ENCODE measurements at regions not wholly inside any gene's neighbourhood (a gene's known extent, or its start where the extent isn't known, plus 50 kb on each side); places are given as distances from the start of the nearest gene placed in this dataset.

- no peak overlapping the region for H3K4me3 ChIP-seq (ENCODE audit: low read length in 2 of 2)
- DNase-seq (ENCODE audit: low read depth in 6 of 9, low spot score in 9 of 9), result no peak
- H3K4me1 ChIP-seq (ENCODE audit: control insufficient read depth in 2 of 2, insufficient read depth in 2 of 2, low read length in 2 of 2), result peaks cover 0 to 5% of the 10 kb centered on the region in 2 donors
- no peak overlapping the region for H3K27ac ChIP-seq (ENCODE audit: low read depth in 1 of 2, low read length in 1 of 2)
- H3K27me3 ChIP-seq (ENCODE audit: control insufficient read depth in 2 of 2, insufficient read depth in 1 of 2, low read length in 1 of 2), result no peaks in the 10 kb centered on the region
- no peaks in the 10 kb centered on the region for H3K36me3 ChIP-seq (ENCODE audit: control insufficient read depth in 2 of 2, insufficient read depth in 2 of 2, low read length in 1 of 2)
- no peaks in the 10 kb centered on the region for H3K9me3 ChIP-seq (ENCODE audit: control insufficient read depth in 2 of 2, insufficient read depth in 1 of 2, low read length in 1 of 2)
Measured at GRCh38 chr6:138678168-138678567, 95.4 kb upstream of the CCDC28A start.

- H3K4me3 ChIP-seq (ENCODE audit: low read length in 2 of 2), result no peak overlapping the region
Measured at GRCh38 chr6:138680085-138680484, 93.5 kb upstream of the CCDC28A start.

GRCh38 chr6:138681627-138682026 is 91.9 kb upstream of the CCDC28A start:
- 77% methylated on average over 4 of the region's 4 CpGs for WGBS
- Histone ChIP-seq H3K36me3 (ENCODE audit: control insufficient read depth in 2 of 2, insufficient read depth in 2 of 2, low read length in 1 of 2) (no peaks in the 10 kb centered on the region), H3K27me3 (ENCODE audit: control insufficient read depth in 2 of 2, insufficient read depth in 1 of 2, low read length in 1 of 2) (no peaks in the 10 kb centered on the region), H3K4me1 (ENCODE audit: control insufficient read depth in 2 of 2, insufficient read depth in 2 of 2, low read length in 2 of 2) (peaks cover 0 to 5% of the 10 kb centered on the region in 2 donors), H3K9me3 (ENCODE audit: control insufficient read depth in 2 of 2, insufficient read depth in 1 of 2, low read length in 1 of 2) (no peaks in the 10 kb centered on the region), H3K27ac (ENCODE audit: low read depth in 1 of 2, low read length in 1 of 2) (no peak overlapping the region), H3K4me3 (ENCODE audit: low read length in 2 of 2) (no peak overlapping the region)
- DNase-seq (ENCODE audit: low read depth in 6 of 9, low spot score in 9 of 9), result no peak

More at GRCh38 chr6:138680085-138680484, 93.5 kb upstream of the CCDC28A start:
- H3K27me3 ChIP-seq (ENCODE audit: control insufficient read depth in 2 of 2, insufficient read depth in 1 of 2, low read length in 1 of 2), result no peaks in the 10 kb centered on the region
- no peak overlapping the region for H3K27ac ChIP-seq (ENCODE audit: low read depth in 1 of 2, low read length in 1 of 2)
- no peak for DNase-seq (ENCODE audit: low read depth in 6 of 9, low spot score in 9 of 9)
- WGBS, result 97% methylated on average over 4 of the region's 4 CpGs
- H3K36me3 ChIP-seq (ENCODE audit: control insufficient read depth in 2 of 2, insufficient read depth in 2 of 2, low read length in 1 of 2), result no peaks in the 10 kb centered on the region
- H3K9me3 ChIP-seq (ENCODE audit: control insufficient read depth in 2 of 2, insufficient read depth in 1 of 2, low read length in 1 of 2), result no peaks in the 10 kb centered on the region
- H3K4me1 ChIP-seq (ENCODE audit: control insufficient read depth in 2 of 2, insufficient read depth in 2 of 2, low read length in 2 of 2), result peaks cover 0 to 5% of the 10 kb centered on the region in 2 donors

GRCh38 chr6:138682704-138683527 is 90.7 kb upstream of the CCDC28A start:
- DNase-seq (ENCODE audit: low read depth in 6 of 9, low spot score in 9 of 9), result no peak
- peaks cover 0 to 5% of the 10 kb centered on the region in 2 donors for H3K4me1 ChIP-seq (ENCODE audit: control insufficient read depth in 2 of 2, insufficient read depth in 2 of 2, low read length in 2 of 2)
- H3K27me3 ChIP-seq (ENCODE audit: control insufficient read depth in 2 of 2, insufficient read depth in 1 of 2, low read length in 1 of 2), result no peaks in the 10 kb centered on the region
- H3K36me3 ChIP-seq (ENCODE audit: control insufficient read depth in 2 of 2, insufficient read depth in 2 of 2, low read length in 1 of 2), result no peaks in the 10 kb centered on the region
- H3K9me3 ChIP-seq (ENCODE audit: control insufficient read depth in 2 of 2, insufficient read depth in 1 of 2, low read length in 1 of 2), result no peaks in the 10 kb centered on the region
- 93% methylated on average over 26 of the region's 26 CpGs for WGBS
- peak overlapping the region; percentile 19 to 42 for H3K27ac ChIP-seq (ENCODE audit: low read depth in 1 of 2, low read length in 1 of 2)
- H3K4me3 ChIP-seq (ENCODE audit: low read length in 2 of 2), result no peak overlapping the region

- Histone ChIP-seq H3K36me3 (ENCODE audit: control insufficient read depth in 2 of 2, insufficient read depth in 2 of 2, low read length in 1 of 2) (no peaks in the 10 kb centered on the region), H3K27ac (ENCODE audit: low read depth in 1 of 2, low read length in 1 of 2) (no peak overlapping the region), H3K9me3 (ENCODE audit: control insufficient read depth in 2 of 2, insufficient read depth in 1 of 2, low read length in 1 of 2) (no peaks in the 10 kb centered on the region), H3K27me3 (ENCODE audit: control insufficient read depth in 2 of 2, insufficient read depth in 1 of 2, low read length in 1 of 2) (peaks cover 0 to under 1% of the 10 kb centered on the region in 2 donors), H3K4me1 (ENCODE audit: control insufficient read depth in 2 of 2, insufficient read depth in 2 of 2, low read length in 2 of 2) (peaks cover 0 to 5% of the 10 kb centered on the region in 2 donors), H3K4me3 (ENCODE audit: low read length in 2 of 2) (no peak overlapping the region)
- no peak for DNase-seq (ENCODE audit: low read depth in 6 of 9, low spot score in 9 of 9)
- 70% methylated on average over 2 of the region's 2 CpGs for WGBS
Measured at GRCh38 chr6:138685257-138685656, 88.3 kb upstream of the CCDC28A start.

GRCh38 chr6:138685781-138686180 is 87.8 kb upstream of the CCDC28A start:
- no peak overlapping the region for H3K4me3 ChIP-seq (ENCODE audit: low read length in 2 of 2)
- H3K4me1 ChIP-seq (ENCODE audit: control insufficient read depth in 2 of 2, insufficient read depth in 2 of 2, low read length in 2 of 2), result peaks cover 0 to 5% of the 10 kb centered on the region in 2 donors
- no peaks in the 10 kb centered on the region for H3K9me3 ChIP-seq (ENCODE audit: control insufficient read depth in 2 of 2, insufficient read depth in 1 of 2, low read length in 1 of 2)
- peaks cover 0 to 5% of the 10 kb centered on the region in 2 donors for H3K27me3 ChIP-seq (ENCODE audit: control insufficient read depth in 2 of 2, insufficient read depth in 1 of 2, low read length in 1 of 2)
- H3K36me3 ChIP-seq (ENCODE audit: control insufficient read depth in 2 of 2, insufficient read depth in 2 of 2, low read length in 1 of 2), result no peaks in the 10 kb centered on the region
- H3K27ac ChIP-seq (ENCODE audit: low read depth in 1 of 2, low read length in 1 of 2), result no peak overlapping the region
- no peak for DNase-seq (ENCODE audit: low read depth in 6 of 9, low spot score in 9 of 9)

- 96% methylated on average over 4 of the region's 4 CpGs for WGBS
- DNase-seq (ENCODE audit: low read depth in 6 of 9, low spot score in 9 of 9), result no peak
- Histone ChIP-seq H3K27ac (ENCODE audit: low read depth in 1 of 2, low read length in 1 of 2) (no peak overlapping the region), H3K27me3 (ENCODE audit: control insufficient read depth in 2 of 2, insufficient read depth in 1 of 2, low read length in 1 of 2) (peaks cover 5 to 25% of the 10 kb centered on the region in 2 donors), H3K9me3 (ENCODE audit: control insufficient read depth in 2 of 2, insufficient read depth in 1 of 2, low read length in 1 of 2) (no peaks in the 10 kb centered on the region), H3K4me1 (ENCODE audit: control insufficient read depth in 2 of 2, insufficient read depth in 2 of 2, low read length in 2 of 2) (peaks cover 3 to 8% of the 10 kb centered on the region in 2 donors), H3K4me3 (ENCODE audit: low read length in 2 of 2) (no peak overlapping the region), H3K36me3 (ENCODE audit: control insufficient read depth in 2 of 2, insufficient read depth in 2 of 2, low read length in 1 of 2) (no peaks in the 10 kb centered on the region)
Measured at GRCh38 chr6:138688580-138688979, 85.0 kb upstream of the CCDC28A start.

GRCh38 chr6:138689849-138690248 is 83.7 kb upstream of the CCDC28A start:
- 97% methylated on average over 6 of the region's 6 CpGs for WGBS
- no peaks in the 10 kb centered on the region for H3K36me3 ChIP-seq (ENCODE audit: control insufficient read depth in 2 of 2, insufficient read depth in 2 of 2, low read length in 1 of 2)
- no peak overlapping the region for H3K4me3 ChIP-seq (ENCODE audit: low read length in 2 of 2)
- H3K27me3 ChIP-seq (ENCODE audit: control insufficient read depth in 2 of 2, insufficient read depth in 1 of 2, low read length in 1 of 2), result peaks cover 14 to 35% of the 10 kb centered on the region in 2 donors
- H3K9me3 ChIP-seq (ENCODE audit: control insufficient read depth in 2 of 2, insufficient read depth in 1 of 2, low read length in 1 of 2), result no peaks in the 10 kb centered on the region
- H3K27ac ChIP-seq (ENCODE audit: low read depth in 1 of 2, low read length in 1 of 2), result no peak overlapping the region
- peaks cover 3 to 11% of the 10 kb centered on the region in 2 donors for H3K4me1 ChIP-seq (ENCODE audit: control insufficient read depth in 2 of 2, insufficient read depth in 2 of 2, low read length in 2 of 2)
- DNase-seq (ENCODE audit: low read depth in 6 of 9, low spot score in 9 of 9), result no peak

- Histone ChIP-seq H3K27ac (ENCODE audit: low read depth in 1 of 2, low read length in 1 of 2) (no peak overlapping the region), H3K27me3 (ENCODE audit: control insufficient read depth in 2 of 2, insufficient read depth in 1 of 2, low read length in 1 of 2) (peaks cover 14 to 37% of the 10 kb centered on the region in 2 donors), H3K4me3 (ENCODE audit: low read length in 2 of 2) (no peak overlapping the region), H3K36me3 (ENCODE audit: control insufficient read depth in 2 of 2, insufficient read depth in 2 of 2, low read length in 1 of 2) (no peaks in the 10 kb centered on the region), H3K4me1 (ENCODE audit: control insufficient read depth in 2 of 2, insufficient read depth in 2 of 2, low read length in 2 of 2) (peaks cover 3 to 11% of the 10 kb centered on the region in 2 donors), H3K9me3 (ENCODE audit: control insufficient read depth in 2 of 2, insufficient read depth in 1 of 2, low read length in 1 of 2) (no peaks in the 10 kb centered on the region)
- DNase-seq (ENCODE audit: low read depth in 6 of 9, low spot score in 9 of 9), result no peak
- 84% methylated on average over 11 of the region's 11 CpGs for WGBS
Measured at GRCh38 chr6:138690975-138691594, 82.5 kb upstream of the CCDC28A start.

Measured in thymus (tissue), 11 donors.